GM13977 (cell line): ENCODE measurements at regions not wholly inside any gene's neighbourhood (a gene's known extent, or its start where the extent isn't known, plus 50 kb on each side); places are given as distances from the start of the nearest gene placed in this dataset.

Experiments used
- DNase-seq: peaks from one replicate; pipeline ENCODE4 v3.0.0; 2012; ENCODE audit warnings: low spot score
- in situ Hi-C: fragments of 300-500 bp; cut with MboI; formaldehyde crosslinking; loops from one replicate; pipeline ENCODE4 v1.12.0; 2022; ENCODE audit warnings: low sequenced_read_pairs, low pct_unique_long_range_greater_than_20kb, mixed read lengths, inconsistent platforms; ENCODE audit not compliant: unreplicated experiment
- TF ChIP-seq, protein P1 (sequence below): IDR thresholded peaks from 2 replicates; pipeline ENCODE4 v1.5.1; 2012; ENCODE audit warnings: mild to moderate bottlenecking, control low read depth; ENCODE audit not compliant: insufficient read depth; ENCODE audit errors: extremely low read depth, missing control alignments

DNA sequence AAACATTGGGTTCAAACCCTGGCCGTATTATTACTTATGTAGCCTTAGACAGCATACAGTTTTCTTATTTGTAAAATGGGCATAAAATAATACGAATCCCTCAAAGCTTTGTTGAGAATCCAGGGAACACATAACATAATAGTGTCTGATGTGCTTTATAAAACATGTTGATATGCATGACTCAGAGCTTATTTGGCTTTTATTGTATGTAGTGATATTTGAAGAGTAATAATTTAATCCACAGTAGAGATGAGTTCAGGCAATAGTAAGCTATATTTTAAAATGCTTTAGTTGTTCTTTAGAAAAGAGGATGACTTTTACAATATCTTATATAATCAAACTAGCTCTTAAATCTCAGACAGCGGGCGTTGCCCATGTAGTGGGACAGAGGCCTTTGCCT, 176.4 kb downstream of the SIM1 start:
- in situ Hi-C loops = no loop called here
- DNase-seq = no peak
- TF ChIP-seq, protein P1, sequence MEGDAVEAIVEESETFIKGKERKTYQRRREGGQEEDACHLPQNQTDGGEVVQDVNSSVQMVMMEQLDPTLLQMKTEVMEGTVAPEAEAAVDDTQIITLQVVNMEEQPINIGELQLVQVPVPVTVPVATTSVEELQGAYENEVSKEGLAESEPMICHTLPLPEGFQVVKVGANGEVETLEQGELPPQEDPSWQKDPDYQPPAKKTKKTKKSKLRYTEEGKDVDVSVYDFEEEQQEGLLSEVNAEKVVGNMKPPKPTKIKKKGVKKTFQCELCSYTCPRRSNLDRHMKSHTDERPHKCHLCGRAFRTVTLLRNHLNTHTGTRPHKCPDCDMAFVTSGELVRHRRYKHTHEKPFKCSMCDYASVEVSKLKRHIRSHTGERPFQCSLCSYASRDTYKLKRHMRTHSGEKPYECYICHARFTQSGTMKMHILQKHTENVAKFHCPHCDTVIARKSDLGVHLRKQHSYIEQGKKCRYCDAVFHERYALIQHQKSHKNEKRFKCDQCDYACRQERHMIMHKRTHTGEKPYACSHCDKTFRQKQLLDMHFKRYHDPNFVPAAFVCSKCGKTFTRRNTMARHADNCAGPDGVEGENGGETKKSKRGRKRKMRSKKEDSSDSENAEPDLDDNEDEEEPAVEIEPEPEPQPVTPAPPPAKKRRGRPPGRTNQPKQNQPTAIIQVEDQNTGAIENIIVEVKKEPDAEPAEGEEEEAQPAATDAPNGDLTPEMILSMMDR = no peak

DNA sequence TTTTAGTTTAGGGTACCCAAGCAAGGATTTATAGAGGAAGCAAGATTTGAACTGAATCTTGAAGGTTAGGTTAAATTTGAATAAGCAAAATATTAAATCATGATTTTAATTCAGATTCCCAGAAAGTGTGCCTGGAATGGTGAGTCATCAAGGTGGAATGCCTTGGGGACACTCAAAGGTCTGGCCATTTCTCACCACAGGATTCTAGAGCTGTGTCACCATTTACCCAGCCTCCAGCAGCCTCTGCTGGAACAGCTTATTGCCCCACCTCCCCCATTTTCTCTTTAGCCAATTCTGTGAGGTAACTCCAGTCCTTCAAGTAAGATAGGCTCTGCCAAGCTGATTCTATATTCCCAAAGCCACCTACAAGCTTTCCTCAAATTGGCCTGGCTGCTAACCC, 181.4 kb downstream of the SIM1 start:
- in situ Hi-C loops = no loop called here
- TF ChIP-seq, protein P1 = no peak
- DNase-seq = no peak

DNA sequence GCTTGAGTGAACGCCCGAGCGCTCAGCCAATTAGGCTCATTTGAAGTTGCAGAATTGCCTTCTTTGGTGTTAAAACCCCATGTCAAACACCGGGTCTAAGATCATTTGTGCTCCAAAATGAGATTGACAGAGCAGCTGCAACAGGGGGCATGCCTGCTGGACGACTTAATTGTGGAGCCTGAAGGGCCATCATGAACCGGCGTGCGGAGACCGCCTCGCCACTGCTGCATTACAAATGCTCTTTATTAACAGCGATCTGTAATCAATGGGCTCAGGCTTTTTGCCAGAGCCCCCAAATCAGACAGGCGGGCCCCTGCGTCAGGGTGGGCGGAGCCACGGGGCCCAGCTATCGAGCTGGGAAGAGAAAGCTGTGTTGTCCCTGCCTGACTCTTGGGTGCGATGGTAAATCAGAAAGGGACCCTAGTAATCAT, 183.2 kb downstream of the SIM1 start:
- TF ChIP-seq, protein P1 = no peak
- DNase-seq = no peak
- in situ Hi-C loops = no loop called here

DNA sequence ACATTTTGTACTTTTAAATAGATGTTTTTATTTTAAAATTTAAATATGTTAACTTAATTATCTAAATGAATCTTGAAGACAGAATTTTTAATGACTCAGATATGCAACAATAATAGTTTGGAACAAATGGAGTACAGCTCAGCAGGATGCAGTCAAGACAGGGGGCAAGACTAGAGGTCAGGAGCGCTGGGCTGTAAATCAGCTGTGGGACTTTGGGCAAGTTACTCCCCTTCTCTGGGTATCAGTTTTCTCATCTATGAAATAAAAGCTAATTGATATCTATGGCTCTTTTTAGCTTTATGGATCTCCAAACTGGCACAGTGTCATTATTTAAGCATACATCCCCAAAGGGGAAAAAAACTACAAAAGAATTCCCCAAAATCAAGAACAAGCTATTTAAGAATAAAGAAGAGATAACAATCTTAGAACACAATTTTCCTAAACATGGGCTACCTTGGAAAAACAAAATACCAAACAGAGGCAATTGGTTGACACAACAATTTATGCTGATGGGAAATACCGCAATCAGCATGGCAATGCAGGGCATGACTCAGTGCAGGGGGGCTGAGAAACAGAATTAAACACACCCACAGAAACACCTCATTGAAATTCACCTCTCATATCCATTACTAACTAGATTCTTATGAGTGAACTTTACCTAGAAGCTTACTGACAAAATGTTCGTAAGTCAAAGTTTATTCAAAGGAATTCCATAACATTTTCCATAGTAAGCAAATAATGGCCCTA, 188.2 kb downstream of the SIM1 start:
- in situ Hi-C loops = no loop called here
- DNase-seq = no peak
- TF ChIP-seq, protein P1 = no peak

DNA sequence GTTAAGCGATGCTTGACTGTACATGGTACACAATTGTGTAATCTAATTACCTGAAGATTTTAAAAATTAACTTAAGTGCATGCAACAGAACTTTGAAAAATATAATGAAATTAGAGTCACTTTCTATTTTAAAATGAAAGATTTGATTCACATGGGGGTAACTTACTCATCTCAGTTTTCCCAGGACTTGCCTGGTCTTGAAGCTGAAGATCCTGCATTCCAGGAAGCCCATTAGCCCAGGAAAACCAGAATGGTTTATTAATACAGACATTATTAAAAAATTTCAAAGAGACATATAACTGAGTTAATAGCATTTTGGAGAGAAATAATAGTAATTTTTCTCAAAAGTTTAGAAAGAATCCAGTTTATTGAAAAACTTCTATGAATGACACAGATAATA, 190.6 kb downstream of the SIM1 start:
- in situ Hi-C loops = no loop called here
- TF ChIP-seq, protein P1 = no peak
- no peak for DNase-seq

DNA sequence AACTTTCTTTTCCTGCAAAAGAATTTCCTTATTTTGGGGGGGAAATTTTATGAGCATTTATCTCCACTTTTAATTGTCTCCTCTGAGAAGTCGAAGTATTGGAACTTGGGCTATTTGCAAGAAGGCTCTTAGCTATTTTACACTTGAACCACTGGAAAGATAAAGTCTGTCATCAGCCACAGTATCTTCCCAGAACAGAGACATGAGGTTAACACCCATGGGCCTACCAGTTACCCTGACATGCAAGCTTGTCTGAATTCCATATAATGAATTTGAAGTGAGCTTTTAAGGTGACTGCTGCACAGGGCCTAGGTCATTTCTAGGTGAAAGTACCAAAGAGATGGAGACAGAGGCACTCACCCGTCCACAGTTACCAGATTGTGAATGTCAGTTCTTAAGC, 193.1 kb downstream of the SIM1 start:
- DNase-seq = no peak
- TF ChIP-seq, protein P1 = no peak

DNA sequence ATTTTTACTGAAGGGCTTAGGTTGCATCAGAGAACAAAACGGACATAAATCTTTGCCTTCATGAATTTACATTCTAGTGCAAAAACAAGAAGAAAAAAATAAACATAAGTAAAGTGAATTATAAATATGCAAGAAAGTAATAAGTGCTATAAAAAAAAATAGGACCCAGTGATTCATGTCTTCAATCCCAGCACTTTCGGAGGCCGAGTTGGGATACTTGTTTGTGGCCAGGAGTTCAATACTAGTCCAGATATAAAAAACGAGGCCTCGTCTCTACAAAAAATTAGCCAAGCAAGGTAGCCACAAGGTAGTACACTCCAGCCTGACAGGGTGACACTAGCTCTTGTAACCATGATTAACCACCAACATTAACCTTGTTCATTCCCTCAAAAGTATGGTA, 193.5 kb downstream of the SIM1 start:
- in situ Hi-C loops = no loop called here
- TF ChIP-seq, protein P1 = no peak
- DNase-seq = no peak

More for the DNA sequence above, 193.1 kb downstream of the SIM1 start:
- in situ Hi-C loops = no loop called here
